ENCODE measurements at regions not wholly inside any gene's neighbourhood (a gene's known extent, or its start where the extent isn't known, plus 50 kb on each side); places are given as distances from the start of the nearest gene placed in this dataset.

DNA sequence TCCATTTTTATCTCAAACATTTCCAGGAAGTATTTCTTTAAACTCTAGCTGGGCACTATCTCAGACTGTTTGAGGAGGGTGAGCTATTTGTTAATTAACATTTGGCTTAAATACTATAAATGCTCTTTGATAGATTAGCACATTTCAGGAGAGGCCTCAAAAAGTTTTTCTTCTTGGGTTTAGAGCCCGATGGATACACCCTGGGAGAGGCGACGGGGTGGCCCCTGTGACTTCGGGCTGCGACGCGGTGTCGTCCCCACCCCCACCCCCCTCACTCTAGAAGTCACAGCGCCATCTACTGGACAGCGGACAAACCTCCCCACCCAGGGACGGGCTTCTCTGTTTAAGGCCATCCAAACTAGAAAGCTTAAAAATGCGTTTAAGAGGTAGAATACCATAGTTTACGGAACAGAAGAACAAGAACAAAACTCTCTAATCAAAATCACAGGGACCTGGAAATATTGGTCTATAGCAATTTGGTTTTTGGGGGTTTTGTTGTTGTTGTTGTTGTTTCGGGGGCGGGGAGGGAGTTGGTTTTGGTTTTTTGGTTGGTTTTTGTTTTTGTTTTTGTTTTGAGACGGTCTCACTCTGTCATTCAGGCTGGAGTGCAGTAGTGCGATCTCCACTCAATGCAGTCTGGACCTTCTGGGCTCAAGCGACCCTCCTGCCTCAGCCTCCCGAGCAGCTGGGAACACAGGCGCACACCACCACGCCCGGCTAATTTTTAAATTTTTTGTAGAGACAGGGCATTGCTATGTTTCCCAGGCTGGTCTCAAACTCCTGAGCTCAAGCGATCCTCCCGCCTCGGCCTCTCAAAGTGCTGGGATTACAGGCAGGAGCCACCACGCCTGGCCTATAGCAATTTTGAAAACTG, 254.4 kb downstream of the C16orf95 start:
- no peak for TF ChIP-seq TAF1 (IDR thresholded peaks at IDR 0.05; ENCODE audit: borderline replicate concordance, insufficient read depth, low read length)
- peak; percentile 55 for TF ChIP-seq FOXP2 (optimal IDR thresholded peaks at IDR 0.05; ENCODE audit: borderline replicate concordance, extremely low read depth, extremely low read length, insufficient read depth)
- TF ChIP-seq SIN3A (IDR thresholded peaks at IDR 0.05; ENCODE audit: borderline replicate concordance, insufficient read depth, low read length) = no peak
- TF ChIP-seq POLR2AphosphoS5 (IDR thresholded peaks at IDR 0.05; ENCODE audit: low read depth, low read length) = no peak
- TF ChIP-seq, protein P1, sequence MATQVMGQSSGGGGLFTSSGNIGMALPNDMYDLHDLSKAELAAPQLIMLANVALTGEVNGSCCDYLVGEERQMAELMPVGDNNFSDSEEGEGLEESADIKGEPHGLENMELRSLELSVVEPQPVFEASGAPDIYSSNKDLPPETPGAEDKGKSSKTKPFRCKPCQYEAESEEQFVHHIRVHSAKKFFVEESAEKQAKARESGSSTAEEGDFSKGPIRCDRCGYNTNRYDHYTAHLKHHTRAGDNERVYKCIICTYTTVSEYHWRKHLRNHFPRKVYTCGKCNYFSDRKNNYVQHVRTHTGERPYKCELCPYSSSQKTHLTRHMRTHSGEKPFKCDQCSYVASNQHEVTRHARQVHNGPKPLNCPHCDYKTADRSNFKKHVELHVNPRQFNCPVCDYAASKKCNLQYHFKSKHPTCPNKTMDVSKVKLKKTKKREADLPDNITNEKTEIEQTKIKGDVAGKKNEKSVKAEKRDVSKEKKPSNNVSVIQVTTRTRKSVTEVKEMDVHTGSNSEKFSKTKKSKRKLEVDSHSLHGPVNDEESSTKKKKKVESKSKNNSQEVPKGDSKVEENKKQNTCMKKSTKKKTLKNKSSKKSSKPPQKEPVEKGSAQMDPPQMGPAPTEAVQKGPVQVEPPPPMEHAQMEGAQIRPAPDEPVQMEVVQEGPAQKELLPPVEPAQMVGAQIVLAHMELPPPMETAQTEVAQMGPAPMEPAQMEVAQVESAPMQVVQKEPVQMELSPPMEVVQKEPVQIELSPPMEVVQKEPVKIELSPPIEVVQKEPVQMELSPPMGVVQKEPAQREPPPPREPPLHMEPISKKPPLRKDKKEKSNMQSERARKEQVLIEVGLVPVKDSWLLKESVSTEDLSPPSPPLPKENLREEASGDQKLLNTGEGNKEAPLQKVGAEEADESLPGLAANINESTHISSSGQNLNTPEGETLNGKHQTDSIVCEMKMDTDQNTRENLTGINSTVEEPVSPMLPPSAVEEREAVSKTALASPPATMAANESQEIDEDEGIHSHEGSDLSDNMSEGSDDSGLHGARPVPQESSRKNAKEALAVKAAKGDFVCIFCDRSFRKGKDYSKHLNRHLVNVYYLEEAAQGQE (IDR thresholded peaks at IDR 0.05; ENCODE audit: insufficient read depth in 1 of 2, low read depth in 2 of 2, low read length in 2 of 2) = no peak

DNA sequence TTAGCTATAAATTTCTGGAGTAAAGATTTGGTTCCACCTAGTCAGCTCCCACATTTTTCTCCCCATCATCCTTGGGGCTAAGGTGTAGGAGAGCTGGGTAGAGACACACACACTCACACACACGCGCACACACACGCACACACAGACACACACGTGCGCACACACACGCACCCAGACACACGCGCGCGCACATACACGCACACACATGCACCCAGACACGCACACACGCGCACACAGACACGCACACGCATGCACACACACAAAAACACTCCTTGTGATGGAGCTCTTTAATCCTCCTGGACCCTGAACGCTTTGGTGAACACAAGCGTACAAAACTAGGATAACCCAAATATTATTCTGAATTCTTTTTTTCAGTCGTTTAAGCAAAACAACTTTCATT, 253.6 kb downstream of the C16orf95 start:
- TF ChIP-seq FOXP2 (optimal IDR thresholded peaks at IDR 0.05; ENCODE audit: borderline replicate concordance, extremely low read depth, extremely low read length, insufficient read depth) (no peak), POLR2AphosphoS5 (IDR thresholded peaks at IDR 0.05; ENCODE audit: low read depth, low read length) (no peak), TAF1 (IDR thresholded peaks at IDR 0.05; ENCODE audit: borderline replicate concordance, insufficient read depth, low read length) (no peak)
- TF ChIP-seq, protein P1 (IDR thresholded peaks at IDR 0.05; ENCODE audit: insufficient read depth in 1 of 2, low read depth in 2 of 2, low read length in 2 of 2) = no peak

DNA sequence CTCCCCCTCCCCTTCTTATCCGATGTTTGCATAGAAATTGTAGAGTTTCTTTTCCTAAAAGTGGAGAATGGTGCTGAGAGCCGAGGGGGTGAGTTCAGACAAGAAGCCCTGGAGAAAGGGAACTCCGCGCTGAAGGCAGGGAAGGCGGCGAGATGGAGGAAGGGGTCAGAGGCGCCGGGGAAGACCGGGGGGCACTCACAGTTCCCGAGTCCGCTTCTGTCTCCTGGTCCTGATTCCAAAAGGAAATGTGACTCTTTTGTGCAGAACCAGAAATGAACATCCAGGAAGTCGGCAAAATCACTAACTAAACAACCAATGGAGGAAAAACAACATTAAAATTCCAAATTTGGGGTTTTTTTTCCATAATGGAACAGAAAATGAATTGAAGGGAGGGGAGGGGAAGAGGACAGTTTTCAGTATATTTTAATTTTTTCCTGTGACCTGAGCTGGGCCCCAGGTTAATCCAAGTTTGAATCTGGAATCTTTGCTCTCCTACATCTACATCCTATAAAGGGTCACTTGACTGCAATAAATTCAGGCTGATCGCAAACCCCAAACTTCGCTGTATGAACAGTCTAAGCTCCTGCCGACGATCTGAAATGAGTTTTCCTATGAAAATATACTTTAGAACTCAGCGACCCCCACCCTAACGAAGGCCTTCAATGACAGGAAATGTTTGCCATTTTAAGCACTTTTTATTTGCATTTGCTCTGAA, 252.3 kb downstream of the C16orf95 start:
- TF ChIP-seq SIN3A (IDR thresholded peaks at IDR 0.05; ENCODE audit: borderline replicate concordance, insufficient read depth, low read length) (no peak), POLR2AphosphoS5 (IDR thresholded peaks at IDR 0.05; ENCODE audit: low read depth, low read length) (no peak), TAF1 (IDR thresholded peaks at IDR 0.05; ENCODE audit: borderline replicate concordance, insufficient read depth, low read length) (no peak), FOXP2 (optimal IDR thresholded peaks at IDR 0.05; ENCODE audit: borderline replicate concordance, extremely low read depth, extremely low read length, insufficient read depth) (no peak)
- TF ChIP-seq, protein P1 (IDR thresholded peaks at IDR 0.05; ENCODE audit: insufficient read depth in 1 of 2, low read depth in 2 of 2, low read length in 2 of 2) = no peak

DNA sequence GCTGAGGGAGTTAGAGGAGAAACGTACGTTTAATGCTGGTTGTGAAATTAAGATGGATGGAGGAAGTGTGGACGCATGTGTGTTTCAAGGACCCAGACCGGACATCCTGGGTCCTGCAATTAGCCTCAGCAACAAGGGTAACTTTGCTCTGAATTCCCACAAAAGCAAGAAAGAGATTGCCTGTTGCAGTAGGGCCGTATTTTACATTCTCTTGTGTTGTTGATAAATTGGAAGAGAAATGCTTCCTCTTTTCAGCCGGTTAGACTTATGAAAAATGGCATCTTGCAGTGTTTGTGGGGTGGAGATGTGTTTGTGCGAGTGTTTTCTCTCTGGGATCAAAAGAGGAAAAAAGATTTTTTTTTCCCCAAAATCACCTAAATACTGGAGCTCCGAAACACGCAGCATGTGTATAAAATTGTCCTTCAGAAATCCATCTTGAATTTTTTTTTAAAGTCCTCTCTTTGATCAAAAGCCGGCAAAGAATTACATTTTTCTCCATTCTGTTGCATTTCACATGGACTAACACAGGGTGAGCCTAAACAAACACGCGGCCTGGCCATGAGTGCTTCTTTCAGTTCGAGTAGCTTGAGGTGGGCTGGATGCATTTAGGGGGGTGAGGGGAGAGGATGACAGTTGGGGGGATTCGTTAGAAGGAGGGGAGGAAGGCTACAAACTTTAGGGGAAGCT, 251.6 kb downstream of the C16orf95 start:
- TF ChIP-seq TAF1 (IDR thresholded peaks at IDR 0.05; ENCODE audit: borderline replicate concordance, insufficient read depth, low read length) = no peak
- TF ChIP-seq, protein P1 (IDR thresholded peaks at IDR 0.05; ENCODE audit: insufficient read depth in 1 of 2, low read depth in 2 of 2, low read length in 2 of 2) = no peak
- TF ChIP-seq POLR2AphosphoS5 (IDR thresholded peaks at IDR 0.05; ENCODE audit: low read depth, low read length) = no peak
- TF ChIP-seq FOXP2 (optimal IDR thresholded peaks at IDR 0.05; ENCODE audit: borderline replicate concordance, extremely low read depth, extremely low read length, insufficient read depth) = no peak
- no peak for TF ChIP-seq SIN3A (IDR thresholded peaks at IDR 0.05; ENCODE audit: borderline replicate concordance, insufficient read depth, low read length)
